Superior temporal gyrus (tissue), 1 donor: ENCODE measurements at regions not wholly inside any gene's neighbourhood (a gene's known extent, or its start where the extent isn't known, plus 50 kb on each side); places are given as distances from the start of the nearest gene placed in this dataset.

Experiments used
- DNase-seq: peaks from one replicate; pipeline ENCODE4 v3.0.0-alpha.2; 2016; ENCODE audit errors: extremely low spot score

GRCh38 chr3:30945291-30945690, 50.8 kb upstream of the GADL1 start:
- no peak for DNase-seq

- DNase-seq = no peak
Measured at GRCh38 chr3:30948426-30948825, 54.0 kb upstream of the GADL1 start.

- no peak for DNase-seq
Measured at GRCh38 chr3:30951826-30952225, 57.4 kb upstream of the GADL1 start.

GRCh38 chr3:30952786-30953185, 58.3 kb upstream of the GADL1 start:
- no peak for DNase-seq

GRCh38 chr3:30954426-30954825, 60.0 kb upstream of the GADL1 start:
- DNase-seq = no peak

GRCh38 chr3:30962084-30962483, 67.6 kb upstream of the GADL1 start:
- no peak for DNase-seq

GRCh38 chr3:30962493-30962892, 68.0 kb upstream of the GADL1 start:
- no peak for DNase-seq

- DNase-seq = no peak
Measured at GRCh38 chr3:30963223-30963722, 68.8 kb upstream of the GADL1 start.

GRCh38 chr3:30964612-30965011, 70.2 kb upstream of the GADL1 start:
- no peak for DNase-seq

GRCh38 chr3:30966896-30967295, 72.4 kb upstream of the GADL1 start:
- DNase-seq = no peak

- DNase-seq = no peak
Measured at GRCh38 chr3:30970183-30970582, 75.7 kb upstream of the GADL1 start.

GRCh38 chr3:30972449-30972848, 78.0 kb upstream of the GADL1 start:
- no peak for DNase-seq

GRCh38 chr3:30974071-30974470, 79.6 kb upstream of the GADL1 start:
- DNase-seq = no peak

GRCh38 chr3:30977592-30977991, 83.1 kb upstream of the GADL1 start:
- no peak for DNase-seq

GRCh38 chr3:30980993-30981392, 86.5 kb upstream of the GADL1 start:
- no peak for DNase-seq

GRCh38 chr3:30982416-30983075, 88.1 kb upstream of the GADL1 start:
- no peak for DNase-seq

GRCh38 chr3:30984855-30985749, 90.6 kb upstream of the GADL1 start:
- no peak for DNase-seq

GRCh38 chr3:30986551-30986950, 92.1 kb upstream of the GADL1 start:
- no peak for DNase-seq

- no peak for DNase-seq
Measured at GRCh38 chr3:30988769-30989168, 94.3 kb upstream of the GADL1 start.

GRCh38 chr3:30989276-30990030, 95.0 kb upstream of the GADL1 start:
- DNase-seq = no peak

GRCh38 chr3:30996467-30996866, 102.0 kb upstream of the GADL1 start:
- no peak for DNase-seq

GRCh38 chr3:31002730-31003129, 108.3 kb upstream of the GADL1 start:
- no peak for DNase-seq
